K562 (cell line): ENCODE measurements at regions not wholly inside any gene's neighbourhood (a gene's known extent, or its start where the extent isn't known, plus 50 kb on each side); places are given as distances from the start of the nearest gene placed in this dataset.

Source experiments
- CREBBP ChIP-seq: IDR thresholded peaks from one replicate; pipeline ENCODE4 v1.6.1; 2012; ENCODE audit warnings: low read depth, mild to moderate bottlenecking, control low read depth, inconsistent platforms, low read length
- ERF ChIP-seq: fragments of 450-650 bp; formaldehyde crosslinking; IDR thresholded peaks from 2 replicates; pipeline ENCODE4 v1.4.0; 2020; ENCODE audit warnings: mild to moderate bottlenecking, mixed read lengths
- EZH2 ChIP-seq: IDR thresholded peaks from 2 replicates; pipeline ENCODE4 v1.6.1; 2012; ENCODE audit warnings: low read depth, mild to moderate bottlenecking, inconsistent platforms, low read length, borderline replicate concordance
- GABPA ChIP-seq: fragments of 200-800 bp; sonication (Bioruptor generic); conservative IDR thresholded peaks from 2 replicates; pipeline ENCODE4 v1.6.1; 2016; ENCODE audit warnings: low read depth, missing genetic modification characterization, missing compliant biosample characterization
- MGA ChIP-seq: fragments of 450-650 bp; IDR thresholded peaks from 2 replicates; pipeline ENCODE4 v1.6.1; 2016; ENCODE audit warnings: mild to moderate bottlenecking, moderate library complexity
- NCOA2 ChIP-seq, 2 experiments: fragments of 450-650 bp; IDR thresholded peaks; 2 replicates each; pipeline ENCODE4 v1.6.1; 2018; ENCODE audit warnings: mild to moderate bottlenecking in 2 of 2, moderate library complexity in 1 of 2; ENCODE audit not compliant: partially characterized antibody in 2 of 2
- NFE2 ChIP-seq: IDR thresholded peaks from 2 replicates; pipeline ENCODE4 v1.6.1; 2014; ENCODE audit warnings: antibody characterized with exemption, low read depth
- NFYB ChIP-seq: IDR thresholded peaks from 2 replicates; pipeline ENCODE4 v1.6.1; 2011; ENCODE audit warnings: mild to moderate bottlenecking, moderate library complexity; ENCODE audit not compliant: insufficient read length; ENCODE audit errors: extremely low read depth
- POLR2AphosphoS5 ChIP-seq: IDR thresholded peaks from 2 replicates; pipeline ENCODE4 v1.6.1; 2011; ENCODE audit warnings: mild to moderate bottlenecking, low read depth, low read length, moderate library complexity; ENCODE audit not compliant: control insufficient read depth, insufficient read depth
- SAFB2 ChIP-seq: fragments of 200-400 bp; formaldehyde crosslinking; IDR thresholded peaks from 2 replicates; pipeline ENCODE4 v1.6.1; 2018; ENCODE audit warnings: borderline replicate concordance, low read length, low read depth, moderate library complexity; ENCODE audit not compliant: severe bottlenecking
- USF1 ChIP-seq: sonication (generic); formaldehyde crosslinking; IDR thresholded peaks from 2 replicates; pipeline ENCODE4 v1.9.0; 2022; ENCODE audit warnings: mild to moderate bottlenecking, missing genetic modification reagents
- ZNF274 ChIP-seq: IDR thresholded peaks from 2 replicates; pipeline ENCODE4 v1.6.1; 2011; ENCODE audit warnings: low read depth, mild to moderate bottlenecking, low read length, moderate library complexity, borderline replicate concordance
- ZNF639 ChIP-seq, 2 experiments: fragments of 200-800 bp in 1 of 2; sonication (Bioruptor generic) in 1 of 2; sonication (generic) in 1 of 2; formaldehyde crosslinking in 1 of 2; IDR thresholded peaks in 1 of 2; conservative IDR thresholded peaks in 1 of 2; 2 replicates each; pipeline versions ENCODE4 v1.5.0 to v1.6.1; 2016 to 2020; ENCODE audit warnings: missing compliant biosample characterization in 1 of 2, missing genetic modification characterization in 1 of 2, missing genetic modification reagents in 1 of 2
- ZSCAN29 ChIP-seq: fragments of 450-650 bp; IDR thresholded peaks from 2 replicates; pipeline ENCODE4 v1.6.1; 2017

GRCh38 chr1:229027158-229027557, 243.8 kb upstream of the RAB4A start:
- TF ChIP-seq ZNF639 (CRISPR knock-in tag; conservative IDR thresholded peaks at IDR 0.05 in 1 of 2, IDR thresholded peaks at IDR 0.05 in 1 of 2) (no peak), CREBBP (no peak), EZH2 (no peak), ZSCAN29 (no peak), NFYB (no peak), ERF (CRISPR knock-in tag) (no peak), GABPA (tag) (no peak), POLR2AphosphoS5 (no peak), USF1 (no peak), NFE2 (no peak), ZNF274 (no peak), MGA (no peak), SAFB2 (no peak), NCOA2 (IDR thresholded peaks at IDR 0.05; ENCODE audit: partially characterized antibody in 2 of 2) (no peak)
